Breast epithelium (tissue), 3 donors: ENCODE measurements at regions not wholly inside any gene's neighbourhood (a gene's known extent, or its start where the extent isn't known, plus 50 kb on each side); places are given as distances from the start of the nearest gene placed in this dataset.

Experiments used
- CTCF ChIP-seq, 3 donors: fragments of 450-650 bp; IDR thresholded peaks; one replicate each; pipeline ENCODE4 v1.5.1; 2016 to 2017; ENCODE audit warnings: antibody characterized with exemption in 3 of 3, mild to moderate bottlenecking in 3 of 3, moderate library complexity in 3 of 3
- POLR2A ChIP-seq: fragments of 450-650 bp; IDR thresholded peaks from one replicate; pipeline ENCODE4 v1.6.1; 2016; ENCODE audit warnings: antibody characterized with exemption, mild to moderate bottlenecking, moderate library complexity
- POLR2AphosphoS5 ChIP-seq, 3 donors: sonication (generic); formaldehyde crosslinking; IDR thresholded peaks; one replicate each; pipeline ENCODE4 v1.6.1; 2017; ENCODE audit warnings: antibody characterized with exemption in 3 of 3

GRCh38 chr6:88459643-88460042, 293.5 kb upstream of the CNR1 start:
- TF ChIP-seq CTCF (IDR thresholded peaks at IDR 0.05), result no peak
- TF ChIP-seq POLR2A, result no peak
- TF ChIP-seq POLR2AphosphoS5 (IDR thresholded peaks at IDR 0.05), result no peak
